ENCODE measurements at regions not wholly inside any gene's neighbourhood (a gene's known extent, or its start where the extent isn't known, plus 50 kb on each side); places are given as distances from the start of the nearest gene placed in this dataset.

DNA sequence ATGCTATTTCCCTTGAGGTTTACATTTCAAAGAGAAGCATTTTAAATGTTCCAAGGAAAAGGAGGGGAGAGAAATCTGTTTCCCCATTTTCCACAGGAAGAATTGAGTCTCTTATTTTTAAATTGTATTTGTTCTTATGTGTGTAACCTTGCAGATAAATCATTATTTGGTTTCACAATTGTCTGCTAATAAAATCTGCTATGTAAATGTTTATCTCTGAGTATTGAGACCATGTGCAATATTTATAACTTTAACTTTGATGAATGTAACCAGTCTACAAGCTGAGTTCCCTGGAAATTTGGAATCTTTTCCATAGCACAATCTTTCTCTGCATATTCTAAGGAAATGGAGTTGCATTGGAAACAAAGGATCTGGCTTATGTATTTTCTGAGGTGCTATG, 209.6 kb downstream of the PTBP2 start:
- TF ChIP-seq, protein P1, sequence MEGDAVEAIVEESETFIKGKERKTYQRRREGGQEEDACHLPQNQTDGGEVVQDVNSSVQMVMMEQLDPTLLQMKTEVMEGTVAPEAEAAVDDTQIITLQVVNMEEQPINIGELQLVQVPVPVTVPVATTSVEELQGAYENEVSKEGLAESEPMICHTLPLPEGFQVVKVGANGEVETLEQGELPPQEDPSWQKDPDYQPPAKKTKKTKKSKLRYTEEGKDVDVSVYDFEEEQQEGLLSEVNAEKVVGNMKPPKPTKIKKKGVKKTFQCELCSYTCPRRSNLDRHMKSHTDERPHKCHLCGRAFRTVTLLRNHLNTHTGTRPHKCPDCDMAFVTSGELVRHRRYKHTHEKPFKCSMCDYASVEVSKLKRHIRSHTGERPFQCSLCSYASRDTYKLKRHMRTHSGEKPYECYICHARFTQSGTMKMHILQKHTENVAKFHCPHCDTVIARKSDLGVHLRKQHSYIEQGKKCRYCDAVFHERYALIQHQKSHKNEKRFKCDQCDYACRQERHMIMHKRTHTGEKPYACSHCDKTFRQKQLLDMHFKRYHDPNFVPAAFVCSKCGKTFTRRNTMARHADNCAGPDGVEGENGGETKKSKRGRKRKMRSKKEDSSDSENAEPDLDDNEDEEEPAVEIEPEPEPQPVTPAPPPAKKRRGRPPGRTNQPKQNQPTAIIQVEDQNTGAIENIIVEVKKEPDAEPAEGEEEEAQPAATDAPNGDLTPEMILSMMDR (IDR thresholded peaks at IDR 0.05) = no peak
- DNase-seq (no peak), ATAC-seq (no peak), FAIRE-seq (no peak)
- Histone ChIP-seq H3K4me1 (no peaks in the 10 kb centered on the region), H3K9me3 (no peaks in the 10 kb centered on the region), H3K4me3 (no peak overlapping the region), H3K36me3 (no peaks in the 10 kb centered on the region), H3K27me3 (no peaks in the 10 kb centered on the region), H3K27ac (no peak overlapping the region)
- intact Hi-C loops (cut with DNase I) = no loop called here

DNA sequence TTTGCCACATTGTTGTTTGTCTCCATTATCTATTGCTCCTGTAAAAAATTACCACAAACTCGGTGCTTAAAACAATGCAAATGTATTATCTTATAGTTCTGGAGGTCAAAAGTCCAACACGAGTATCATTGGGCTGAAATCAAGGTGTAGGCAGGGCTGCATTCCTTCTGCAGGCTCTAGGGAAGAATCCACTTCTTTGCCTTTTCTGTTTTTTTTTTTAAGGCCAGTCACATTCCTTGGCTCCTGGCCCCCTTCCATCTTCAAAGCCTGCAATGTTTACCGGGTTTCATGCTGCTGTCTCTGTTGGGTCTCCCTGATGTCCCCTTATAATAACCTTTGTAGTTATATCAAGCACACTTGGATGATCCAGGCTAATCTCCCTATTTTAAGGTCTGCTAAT, 212.7 kb downstream of the PTBP2 start:
- Histone ChIP-seq H3K27me3 (no peaks in the 10 kb centered on the region), H3K27ac (no peak overlapping the region), H3K4me3 (no peak overlapping the region), H3K36me3 (no peaks in the 10 kb centered on the region), H3K4me1 (no peaks in the 10 kb centered on the region), H3K9me3 (no peaks in the 10 kb centered on the region)
- 8 to 10% methylated on average over 3 of the region's 3 CpGs for WGBS, 2 donors
- DNase-seq (no peak), FAIRE-seq (no peak), ATAC-seq (no peak)
- TF ChIP-seq, protein P1 (IDR thresholded peaks at IDR 0.05) = no peak
- intact Hi-C loops (cut with DNase I) = no loop called here

- intact Hi-C loops (cut with DNase I) = no loop called here
- WGBS, 2 donors = 26 to 34% methylated on average over 2 of the region's 2 CpGs
- no peak for ATAC-seq
- Histone ChIP-seq H3K4me1 (no peaks in the 10 kb centered on the region), H3K27me3 (no peaks in the 10 kb centered on the region), H3K36me3 (no peaks in the 10 kb centered on the region), H3K4me3 (no peak overlapping the region), H3K9me3 (no peaks in the 10 kb centered on the region), H3K27ac (no peak overlapping the region)
- DNase-seq = no peak
- no peak for FAIRE-seq
- TF ChIP-seq, protein P1 (IDR thresholded peaks at IDR 0.05) = no peak
Measured at GRCh38 chr1:96944432-96945092, 223.0 kb downstream of the PTBP2 start.

GRCh38 chr1:96945509-96946084, 224.0 kb downstream of the PTBP2 start:
- no peak for FAIRE-seq
- WGBS, 2 donors = 70 to 80% methylated on average over 6 of the region's 6 CpGs
- Histone ChIP-seq H3K27ac (no peak overlapping the region), H3K36me3 (no peaks in the 10 kb centered on the region), H3K27me3 (no peaks in the 10 kb centered on the region), H3K4me1 (no peaks in the 10 kb centered on the region), H3K4me3 (no peak overlapping the region), H3K9me3 (no peaks in the 10 kb centered on the region)
- DNase-seq = no peak
- no peak for ATAC-seq
- TF ChIP-seq, protein P1 (IDR thresholded peaks at IDR 0.05) = no peak
- intact Hi-C loops (cut with DNase I) = no loop called here

DNA sequence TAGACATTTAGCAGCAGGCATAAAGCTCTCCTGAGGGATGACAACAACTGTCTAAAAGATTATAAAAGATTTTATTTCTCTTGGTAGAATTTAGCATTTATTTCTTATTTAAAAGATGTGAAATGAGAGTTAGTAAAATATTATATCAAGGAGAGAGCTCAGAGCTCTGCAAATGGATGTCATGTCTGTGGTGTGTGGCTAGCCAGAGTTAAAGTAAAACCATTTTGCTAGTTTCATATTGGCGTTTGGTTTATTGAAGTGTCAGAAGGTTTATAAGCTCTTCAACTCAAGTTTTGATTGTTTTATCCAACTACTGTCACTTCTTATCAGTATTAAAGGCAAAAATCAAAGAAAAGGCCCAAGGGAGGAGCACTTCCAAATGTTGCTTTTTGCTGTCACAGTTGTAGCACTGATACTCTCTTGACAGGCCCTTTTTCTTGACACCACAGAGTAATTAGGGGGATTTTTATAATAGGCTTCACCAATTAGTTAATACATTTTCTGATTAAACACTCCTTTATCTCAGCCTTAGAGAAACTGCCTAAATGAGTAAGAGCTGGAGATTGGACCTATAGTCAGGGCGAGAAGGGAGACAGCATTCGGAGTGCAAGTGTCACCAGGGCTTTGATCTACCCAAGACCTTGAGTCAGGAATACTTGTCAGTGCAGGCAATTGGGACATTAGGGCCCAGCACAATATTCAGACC, 233.9 kb downstream of the PTBP2 start:
- 66 to 67% methylated on average over 3 of the region's 3 CpGs for WGBS, 2 donors
- no peak overlapping the region for H3K4me3 ChIP-seq
- H3K36me3 ChIP-seq = no peaks in the 10 kb centered on the region
- H3K4me1 ChIP-seq = no peaks in the 10 kb centered on the region
- TF ChIP-seq, protein P1 (IDR thresholded peaks at IDR 0.05) = no peak
- intact Hi-C loops (cut with DNase I) = no loop called here
- no peak for ATAC-seq
- H3K27me3 ChIP-seq = no peaks in the 10 kb centered on the region
- FAIRE-seq = no peak
- DNase-seq = no peak
- no peaks in the 10 kb centered on the region for H3K9me3 ChIP-seq
- no peak overlapping the region for H3K27ac ChIP-seq

Data from pancreas (tissue), 10 donors.